Gastroesophageal sphincter (tissue), 3 donors: ENCODE measurements at regions not wholly inside any gene's neighbourhood (a gene's known extent, or its start where the extent isn't known, plus 50 kb on each side); places are given as distances from the start of the nearest gene placed in this dataset.

Experiments
- CTCF ChIP-seq, 4 experiments: fragments of 200-600 bp in 2 of 4; fragments of 450-650 bp in 2 of 4; sonication (generic) in 1 of 4; IDR thresholded peaks; one replicate each; pipeline ENCODE4 v1.5.1; 2017 to 2019; ENCODE audit warnings: antibody characterized with exemption in 4 of 4, mild to moderate bottlenecking in 2 of 4, moderate library complexity in 2 of 4
- POLR2AphosphoS5 ChIP-seq: sonication (generic); formaldehyde crosslinking; IDR thresholded peaks from one replicate; pipeline ENCODE4 v1.6.1; 2017; ENCODE audit warnings: antibody characterized with exemption

- TF ChIP-seq POLR2AphosphoS5 (no peak), CTCF (IDR thresholded peaks at IDR 0.05) (no peak)
Observed at GRCh38 chr12:93135286-93136239, 206.5 kb upstream of the EEA1 start.
